ENCODE measurements at regions not wholly inside any gene's neighbourhood (a gene's known extent, or its start where the extent isn't known, plus 50 kb on each side); places are given as distances from the start of the nearest gene placed in this dataset.

DNA sequence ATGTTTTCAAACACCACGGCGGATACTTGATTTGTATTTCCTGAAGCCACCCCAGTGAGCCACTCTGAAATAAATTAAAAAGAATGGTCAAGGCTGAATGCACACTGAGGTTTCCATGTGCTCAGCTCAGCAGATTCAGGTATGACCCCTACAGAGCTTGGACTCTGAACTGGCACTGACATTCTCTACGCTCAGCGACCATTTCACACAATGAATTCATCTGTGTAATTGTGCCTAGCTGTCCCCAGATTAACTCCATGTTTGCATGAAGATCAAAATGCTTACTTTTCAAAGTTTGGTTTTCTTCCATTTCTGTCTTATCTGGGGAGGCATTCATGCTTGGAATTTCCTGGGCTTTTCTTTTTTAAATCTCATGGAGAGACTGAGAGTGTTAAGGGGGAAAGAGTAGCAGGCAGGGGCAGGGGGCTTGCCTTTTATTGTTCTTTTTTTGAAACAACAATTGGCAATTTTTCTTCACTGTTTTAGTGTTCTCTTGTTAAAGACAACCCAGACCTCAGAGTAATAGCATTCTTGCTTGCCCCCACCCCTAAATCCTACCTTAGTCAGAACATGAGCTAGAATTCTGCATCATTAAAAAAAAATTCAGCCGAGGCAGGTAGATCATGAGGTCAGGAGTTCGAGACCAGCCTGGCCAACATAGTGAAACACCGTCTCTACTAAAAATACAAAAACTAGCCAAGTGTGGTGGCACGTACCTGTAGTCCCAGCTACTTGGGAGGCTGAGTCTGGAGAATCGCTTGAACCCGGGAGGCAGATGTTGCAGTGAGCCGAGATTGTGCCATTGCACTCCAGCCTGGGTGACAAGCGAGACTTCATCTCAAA lies 85.5 kb upstream of the HNF1B start:
- in situ Hi-C loops (cut with MboI; ENCODE audit: low sequenced_read_pairs, unreplicated experiment): no loop called here
- no peak for TF ChIP-seq CTCF (IDR thresholded peaks at IDR 0.05; ENCODE audit: borderline replicate concordance, control extremely low read depth, extremely low read depth, insufficient read depth, missing control alignments)
- DNase-seq (ENCODE audit: low spot score): no peak

DNA sequence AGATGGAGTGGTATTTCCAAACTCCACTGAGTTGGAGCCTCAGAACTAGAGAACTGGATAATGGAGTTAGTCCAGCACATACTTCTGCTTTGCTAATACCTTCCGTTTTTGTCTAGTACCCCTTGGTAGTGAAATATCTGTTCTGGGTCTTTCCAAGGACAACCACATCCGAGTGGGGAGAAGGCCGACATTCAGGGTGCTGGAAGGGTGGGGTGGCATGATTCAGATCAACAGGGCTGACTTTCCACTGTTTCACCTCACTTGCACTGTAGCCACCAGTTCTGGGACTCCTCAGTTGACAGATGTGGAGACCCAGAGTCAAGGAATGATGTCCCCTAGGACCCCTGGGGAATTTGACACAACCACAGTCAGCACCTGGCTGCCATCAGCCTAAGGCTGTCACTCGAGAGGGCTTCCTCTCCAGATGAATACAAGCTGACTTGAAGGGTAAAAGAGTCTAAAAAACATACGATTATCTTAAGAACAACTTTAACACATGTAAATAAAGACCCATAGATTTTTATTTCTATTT lies 84.8 kb upstream of the HNF1B start:
- TF ChIP-seq CTCF (IDR thresholded peaks at IDR 0.05; ENCODE audit: borderline replicate concordance, control extremely low read depth, extremely low read depth, insufficient read depth, missing control alignments): no peak
- in situ Hi-C loops (cut with MboI; ENCODE audit: low sequenced_read_pairs, unreplicated experiment): no loop called here
- no peak for DNase-seq (ENCODE audit: low spot score)

DNA sequence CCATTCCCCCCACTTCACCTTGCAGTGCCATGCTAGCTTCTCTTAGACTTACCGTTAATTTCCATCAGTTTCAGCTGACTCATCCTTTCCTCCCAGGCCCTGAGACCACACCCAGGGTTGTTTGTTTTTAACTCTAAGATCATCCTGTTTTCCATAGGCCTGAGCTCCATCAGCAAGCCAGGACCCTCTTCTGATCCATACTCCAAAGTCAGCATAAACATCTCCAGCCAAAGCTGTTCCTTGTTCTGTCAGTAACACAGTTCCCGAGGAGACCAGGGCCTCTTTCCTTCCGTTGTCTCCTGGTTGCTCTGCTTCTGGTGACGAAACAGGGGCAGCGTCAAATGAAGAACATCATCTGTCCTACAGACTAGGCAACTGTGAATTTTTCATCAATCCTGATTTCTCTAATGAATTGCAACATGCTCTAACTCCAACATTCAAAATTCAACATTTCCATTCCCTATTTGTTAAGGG lies 83.8 kb upstream of the HNF1B start:
- DNase-seq (ENCODE audit: low spot score): no peak
- no peak for TF ChIP-seq CTCF (IDR thresholded peaks at IDR 0.05; ENCODE audit: borderline replicate concordance, control extremely low read depth, extremely low read depth, insufficient read depth, missing control alignments)
- in situ Hi-C loops (cut with MboI; ENCODE audit: low sequenced_read_pairs, unreplicated experiment): no loop called here

DNA sequence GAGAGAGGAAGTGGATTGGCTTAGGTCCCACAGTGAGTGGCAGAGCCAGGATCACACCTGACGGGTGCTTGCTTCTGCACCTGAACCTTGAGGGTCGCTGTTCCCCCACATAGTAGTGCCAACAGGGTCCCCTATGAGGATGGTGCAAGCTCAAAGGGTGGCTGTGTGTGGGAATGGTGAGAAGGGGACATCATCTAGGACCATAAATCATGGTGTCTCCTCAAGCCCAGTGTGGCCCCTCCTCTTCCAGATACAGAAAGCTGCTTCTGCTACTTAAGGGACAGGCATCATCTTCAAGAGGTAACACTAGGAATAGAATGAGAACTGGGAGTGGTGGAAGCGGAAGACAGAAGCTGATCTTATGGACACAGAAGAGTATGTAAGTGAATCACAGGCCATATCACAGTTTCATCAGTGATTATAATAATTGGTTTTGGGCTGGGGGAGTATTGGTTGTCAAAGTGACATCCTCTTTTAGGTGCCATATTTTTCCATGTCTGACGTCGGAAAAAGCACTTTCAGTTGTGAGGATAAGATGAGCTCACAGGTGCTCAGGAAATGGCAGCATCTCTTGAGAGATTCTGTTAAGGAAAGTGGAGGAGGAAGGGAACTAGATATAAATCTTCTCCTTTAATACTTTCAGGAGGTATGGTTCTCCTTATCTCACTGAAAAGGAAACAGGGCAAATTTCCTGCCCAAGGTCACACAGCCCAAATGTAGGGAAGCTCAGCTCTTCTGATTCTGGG lies 83.2 kb upstream of the HNF1B start:
- no peak for DNase-seq (ENCODE audit: low spot score)
- in situ Hi-C loops (cut with MboI; ENCODE audit: low sequenced_read_pairs, unreplicated experiment): no loop called here
- TF ChIP-seq CTCF (IDR thresholded peaks at IDR 0.05; ENCODE audit: borderline replicate concordance, control extremely low read depth, extremely low read depth, insufficient read depth, missing control alignments): no peak

GRCh38 chr17:37826497-37827430 lies 81.9 kb upstream of the HNF1B start:
- DNase-seq (ENCODE audit: low spot score): no peak
- in situ Hi-C loops (cut with MboI; ENCODE audit: low sequenced_read_pairs, unreplicated experiment): no loop called here
- TF ChIP-seq CTCF (IDR thresholded peaks at IDR 0.05; ENCODE audit: borderline replicate concordance, control extremely low read depth, extremely low read depth, insufficient read depth, missing control alignments): no peak

DNA sequence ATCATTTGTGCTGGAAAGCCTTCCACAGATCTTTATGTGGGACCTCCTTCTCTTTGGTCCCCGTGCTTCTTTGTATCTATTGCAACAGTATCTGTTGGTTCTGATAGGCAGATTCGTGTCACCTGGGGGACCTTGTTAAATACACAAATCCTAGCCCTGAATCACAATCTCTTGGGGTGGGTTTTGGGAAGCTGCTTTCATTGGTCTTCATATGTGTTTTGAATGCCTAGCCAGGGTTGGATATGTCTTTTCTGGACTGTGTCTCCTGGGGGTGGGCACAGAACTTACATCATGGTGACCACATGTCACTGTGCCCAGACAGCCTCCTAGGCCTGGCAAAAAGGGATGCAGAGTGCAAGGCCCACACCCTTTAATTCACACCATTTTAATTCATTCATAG lies 81.0 kb upstream of the HNF1B start:
- TF ChIP-seq CTCF (IDR thresholded peaks at IDR 0.05; ENCODE audit: borderline replicate concordance, control extremely low read depth, extremely low read depth, insufficient read depth, missing control alignments): no peak
- DNase-seq (ENCODE audit: low spot score): no peak
- in situ Hi-C loops (cut with MboI; ENCODE audit: low sequenced_read_pairs, unreplicated experiment): no loop called here
